Activated CD4-positive, alpha-beta memory T cell treated with anti-CD3 and anti-CD28 coated beads, Interleukin-2, amount 10 ng/mL, durations not matched to agents 7 days and 5 days (primary cell): ENCODE measurements at regions not wholly inside any gene's neighbourhood (a gene's known extent, or its start where the extent isn't known, plus 50 kb on each side); places are given as distances from the start of the nearest gene placed in this dataset.
"Not testable (repeated sequence)": the region's sequence is repeated elsewhere in the genome, so short reads cannot be mapped to it uniquely, and the experiment has no call there.

Experiments used
- CTCF ChIA-PET: fragments of 350-600 bp; sonication (Branson Sonifier 250); formaldehyde crosslinking; loops from one replicate; lab custom pipeline; 2021; ENCODE audit warnings: antibody characterized with exemption, inconsistent platforms; lab: Charles Lee
- POLR2A ChIA-PET: fragments of 350-600 bp; sonication (Branson Sonifier 250); formaldehyde crosslinking; loops from one replicate; lab custom pipeline; 2021; ENCODE audit warnings: antibody characterized with exemption; lab: Charles Lee
- DNase-seq: peaks from one replicate; pipeline ENCODE4 v3.0.0-alpha.2; 2020
- H3K27ac Mint-ChIP-seq: one replicate; pipeline ENCODE4 v1.8.0; 2021; ENCODE audit warnings: mild to moderate bottlenecking, mixed read lengths
- H3K27me3 Mint-ChIP-seq: one replicate; pipeline ENCODE4 v1.8.0; 2021; ENCODE audit warnings: mixed read lengths
- H3K36me3 Mint-ChIP-seq: one replicate; pipeline ENCODE4 v1.8.0; 2021; ENCODE audit warnings: low read depth, mixed read lengths
- H3K4me1 Mint-ChIP-seq: one replicate; pipeline ENCODE4 v1.8.0; 2021; ENCODE audit warnings: mixed read lengths
- H3K4me3 Mint-ChIP-seq: one replicate; pipeline ENCODE4 v1.8.0; 2021; ENCODE audit warnings: mild to moderate bottlenecking, mixed read lengths
- H3K9me3 Mint-ChIP-seq: one replicate; pipeline ENCODE4 v1.8.0; 2021; ENCODE audit warnings: mixed read lengths

DNA sequence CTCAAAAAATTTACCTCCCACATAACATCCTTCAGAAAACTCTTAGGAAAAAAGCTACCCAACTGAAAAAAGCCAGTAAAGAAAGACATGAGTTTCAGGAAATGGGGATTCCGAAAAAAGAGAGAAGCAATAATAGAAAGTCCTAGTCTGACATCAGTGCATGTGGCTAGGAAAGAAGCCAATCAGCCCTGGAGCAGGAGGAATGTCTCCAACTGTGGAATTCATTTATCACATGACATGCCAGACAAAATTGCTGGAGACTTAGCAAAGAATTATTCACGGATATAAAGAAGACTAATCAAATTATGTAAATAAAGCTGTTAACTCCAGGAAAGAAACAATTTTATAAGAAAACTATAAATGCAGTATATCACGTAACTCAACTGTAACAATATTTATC, 258.9 kb upstream of the RARB start:
- ChIA-PET POLR2A (no interaction called here), CTCF (no interaction called here)
- Mint-ChIP-seq H3K27ac (no peak overlapping the region), H3K36me3 (no peaks in the 10 kb centered on the region), H3K4me1 (no peaks in the 10 kb centered on the region), H3K27me3 (no peaks in the 10 kb centered on the region), H3K9me3 (no peaks in the 10 kb centered on the region), H3K4me3 (no peak overlapping the region)
- no peak for DNase-seq

DNA sequence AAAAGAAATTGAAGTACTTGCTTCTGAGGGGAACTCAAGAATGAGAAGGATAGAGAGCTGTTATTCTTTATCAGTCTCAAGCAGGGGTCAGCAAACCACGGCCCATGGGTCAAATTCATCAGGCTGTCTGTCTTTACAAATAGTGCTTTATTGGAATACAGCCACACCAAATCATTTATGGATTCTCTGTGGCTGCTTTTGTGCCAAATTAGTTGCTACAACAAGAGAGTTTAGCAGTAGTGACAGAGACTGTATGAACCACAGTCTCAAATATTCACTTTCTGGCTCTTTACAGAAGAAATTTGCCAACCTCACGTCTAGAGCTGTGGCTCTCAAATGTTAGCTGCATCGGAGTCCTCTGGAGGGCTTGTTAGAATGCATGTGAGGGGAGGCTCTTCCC, 258.0 kb upstream of the RARB start:
- no peak overlapping the region for H3K4me3 Mint-ChIP-seq
- ChIA-PET POLR2A (no interaction called here), CTCF (no interaction called here)
- H3K27ac Mint-ChIP-seq, result no peak overlapping the region
- no peaks in the 10 kb centered on the region for H3K27me3 Mint-ChIP-seq
- H3K9me3 Mint-ChIP-seq, result no peaks in the 10 kb centered on the region
- H3K36me3 Mint-ChIP-seq, result no peaks in the 10 kb centered on the region
- no peaks in the 10 kb centered on the region for H3K4me1 Mint-ChIP-seq
- DNase-seq, result no peak

GRCh38 chr3:25171118-25171807, 256.8 kb upstream of the RARB start:
- ChIA-PET CTCF (no interaction called here), POLR2A (no interaction called here)
- Mint-ChIP-seq H3K4me3 (no peak overlapping the region), H3K27ac (no peak overlapping the region), H3K4me1 (no peaks in the 10 kb centered on the region), H3K9me3 (no peaks in the 10 kb centered on the region), H3K36me3 (no peaks in the 10 kb centered on the region), H3K27me3 (no peaks in the 10 kb centered on the region)
- DNase-seq, result no peak

DNA sequence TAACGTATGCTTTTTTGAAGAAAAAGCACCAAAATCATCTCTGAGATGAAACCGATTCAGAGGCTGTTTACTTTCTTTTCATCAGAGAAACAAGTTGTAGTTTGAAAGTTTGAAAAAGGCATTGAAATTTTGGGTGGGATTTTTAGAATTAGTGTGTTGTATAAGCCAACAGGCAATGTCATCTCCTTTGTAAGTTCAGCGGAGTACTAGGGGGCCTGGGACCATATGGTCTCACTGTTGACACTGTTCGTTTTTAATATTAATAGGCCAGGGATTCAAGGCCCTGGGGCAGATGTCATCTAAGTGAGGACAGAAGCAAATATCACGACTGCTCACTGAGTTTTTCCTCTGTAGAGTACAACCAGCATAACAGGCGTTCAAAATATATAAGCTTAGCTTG, 256.2 kb upstream of the RARB start:
- ChIA-PET POLR2A (no interaction called here), CTCF (no interaction called here)
- H3K4me3 Mint-ChIP-seq, result no peak overlapping the region
- H3K36me3 Mint-ChIP-seq, result no peaks in the 10 kb centered on the region
- H3K27me3 Mint-ChIP-seq, result no peaks in the 10 kb centered on the region
- no peak for DNase-seq
- no peaks in the 10 kb centered on the region for H3K4me1 Mint-ChIP-seq
- H3K9me3 Mint-ChIP-seq, result no peaks in the 10 kb centered on the region
- H3K27ac Mint-ChIP-seq, result no peak overlapping the region

- no peaks in the 10 kb centered on the region for H3K27me3 Mint-ChIP-seq
- no peak for DNase-seq
- no peaks in the 10 kb centered on the region for H3K36me3 Mint-ChIP-seq
- H3K4me3 Mint-ChIP-seq, result no peak overlapping the region
- H3K27ac Mint-ChIP-seq, result no peak overlapping the region
- ChIA-PET CTCF (no interaction called here), POLR2A (no interaction called here)
- H3K9me3 Mint-ChIP-seq, result peaks cover 2% of the 10 kb centered on the region
- H3K4me1 Mint-ChIP-seq, result no peaks in the 10 kb centered on the region
Measured at GRCh38 chr3:25173606-25174005, 254.5 kb upstream of the RARB start.

DNA sequence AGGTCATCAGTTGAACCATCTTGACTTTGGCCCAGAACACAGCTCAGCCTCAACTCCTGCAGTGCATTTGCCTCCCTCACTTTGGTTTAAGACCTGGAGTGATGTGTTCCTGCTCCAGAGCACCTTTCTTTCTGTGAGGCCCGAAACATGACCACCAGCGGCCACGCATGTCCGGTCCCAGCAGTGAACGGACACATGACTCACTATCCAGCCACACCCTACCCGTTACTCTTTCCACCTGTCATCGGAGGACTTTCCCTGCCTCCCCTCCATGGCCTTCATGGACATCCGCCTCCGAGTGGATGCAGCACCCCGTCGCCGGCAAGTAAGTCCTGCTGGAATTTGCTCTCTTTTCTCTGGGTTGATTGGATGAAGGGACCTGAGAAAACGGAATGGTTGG, 253.8 kb upstream of the RARB start:
- Mint-ChIP-seq H3K27ac (no peak overlapping the region), H3K9me3 (peaks cover 2% of the 10 kb centered on the region), H3K4me3 (no peak overlapping the region), H3K27me3 (no peaks in the 10 kb centered on the region), H3K4me1 (no peaks in the 10 kb centered on the region), H3K36me3 (no peaks in the 10 kb centered on the region)
- POLR2A ChIA-PET, result no interaction called here
- no peak for DNase-seq
- CTCF ChIA-PET, result no interaction called here

GRCh38 chr3:25177041-25177440, 251.0 kb upstream of the RARB start:
- CTCF ChIA-PET, result no interaction called here
- H3K4me1 Mint-ChIP-seq, result no peaks in the 10 kb centered on the region
- POLR2A ChIA-PET, result no interaction called here
- H3K36me3 Mint-ChIP-seq, result no peaks in the 10 kb centered on the region
- no peak for DNase-seq
- H3K9me3 Mint-ChIP-seq, result peaks cover 5% of the 10 kb centered on the region
- no peak overlapping the region for H3K27ac Mint-ChIP-seq
- no peak overlapping the region for H3K4me3 Mint-ChIP-seq
- no peaks in the 10 kb centered on the region for H3K27me3 Mint-ChIP-seq

DNA sequence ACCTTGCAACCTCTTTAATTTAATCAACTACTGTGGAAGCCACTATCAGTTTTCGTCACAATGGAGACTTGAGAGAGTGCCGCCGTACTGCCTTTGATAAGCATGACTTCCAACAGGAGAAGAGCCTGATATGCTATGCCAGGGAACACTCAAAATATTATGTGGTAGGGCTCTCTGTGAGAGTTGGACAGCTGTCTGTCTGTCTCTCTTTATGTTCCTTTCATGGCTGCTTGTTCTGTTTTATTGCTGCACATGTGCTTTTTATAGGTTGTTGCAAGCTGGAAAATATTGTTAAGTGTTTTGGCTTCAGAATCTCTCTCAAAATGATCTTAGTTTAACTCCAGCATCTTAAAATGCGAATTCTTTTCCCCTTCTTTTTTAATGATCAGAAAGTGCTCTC, 249.4 kb upstream of the RARB start:
- Mint-ChIP-seq H3K27me3 (no peaks in the 10 kb centered on the region), H3K4me3 (no peak overlapping the region), H3K9me3 (peaks cover 5% of the 10 kb centered on the region), H3K36me3 (no peaks in the 10 kb centered on the region), H3K27ac (no peak overlapping the region), H3K4me1 (no peaks in the 10 kb centered on the region)
- CTCF ChIA-PET, result no interaction called here
- POLR2A ChIA-PET, result no interaction called here
- DNase-seq, result no peak

- Mint-ChIP-seq H3K4me1 (no peaks in the 10 kb centered on the region), H3K27ac (no peak overlapping the region), H3K36me3 (no peaks in the 10 kb centered on the region), H3K27me3 (no peaks in the 10 kb centered on the region), H3K4me3 (no peak overlapping the region), H3K9me3 (peaks cover 5% of the 10 kb centered on the region)
- POLR2A ChIA-PET, result no interaction called here
- CTCF ChIA-PET, result no interaction called here
- no peak for DNase-seq
Measured at GRCh38 chr3:25181096-25181495, 247.0 kb upstream of the RARB start.

DNA sequence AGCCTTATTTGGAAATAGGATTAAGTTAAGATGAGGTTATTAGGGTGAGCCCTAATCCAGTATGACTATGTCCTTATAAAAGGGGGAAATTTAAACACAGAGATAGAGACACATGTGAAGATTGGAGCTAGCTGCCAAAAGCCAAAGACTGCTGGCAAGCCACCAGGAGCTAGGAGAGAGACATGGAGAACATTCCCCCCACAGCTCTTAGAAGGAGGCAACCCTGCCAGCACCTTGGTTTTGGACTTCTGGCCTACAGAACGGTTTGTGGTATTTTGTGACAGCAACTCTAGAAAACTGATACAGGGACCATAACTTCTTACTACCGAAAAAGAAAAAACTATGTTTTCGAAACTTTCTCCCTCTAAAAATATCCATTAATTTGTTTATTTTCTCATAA, 245.3 kb upstream of the RARB start:
- no peak overlapping the region for H3K27ac Mint-ChIP-seq
- ChIA-PET POLR2A (no interaction called here), CTCF (no interaction called here)
- H3K4me3 Mint-ChIP-seq, result no peak overlapping the region
- no peaks in the 10 kb centered on the region for H3K36me3 Mint-ChIP-seq
- no peaks in the 10 kb centered on the region for H3K27me3 Mint-ChIP-seq
- no peaks in the 10 kb centered on the region for H3K4me1 Mint-ChIP-seq
- DNase-seq, result no peak
- peaks cover 2% of the 10 kb centered on the region for H3K9me3 Mint-ChIP-seq

- DNase-seq, result no peak
- Mint-ChIP-seq H3K36me3 (no peaks in the 10 kb centered on the region), H3K27ac (no peak overlapping the region), H3K4me3 (no peak overlapping the region), H3K9me3 (peaks cover 2% of the 10 kb centered on the region), H3K4me1 (no peaks in the 10 kb centered on the region), H3K27me3 (no peaks in the 10 kb centered on the region)
- ChIA-PET POLR2A (no interaction called here), CTCF (no interaction called here)
Measured at GRCh38 chr3:25184641-25185250, 243.3 kb upstream of the RARB start.

- no peak for DNase-seq
- H3K36me3 Mint-ChIP-seq, result no peaks in the 10 kb centered on the region
- no peaks in the 10 kb centered on the region for H3K27me3 Mint-ChIP-seq
- peaks cover 2% of the 10 kb centered on the region for H3K9me3 Mint-ChIP-seq
- H3K27ac Mint-ChIP-seq, result no peak overlapping the region
- H3K4me3 Mint-ChIP-seq, result no peak overlapping the region
- H3K4me1 Mint-ChIP-seq, result no peaks in the 10 kb centered on the region
- ChIA-PET POLR2A (no interaction called here), CTCF (no interaction called here)
Measured at GRCh38 chr3:25191673-25192072, 236.4 kb upstream of the RARB start.

DNA sequence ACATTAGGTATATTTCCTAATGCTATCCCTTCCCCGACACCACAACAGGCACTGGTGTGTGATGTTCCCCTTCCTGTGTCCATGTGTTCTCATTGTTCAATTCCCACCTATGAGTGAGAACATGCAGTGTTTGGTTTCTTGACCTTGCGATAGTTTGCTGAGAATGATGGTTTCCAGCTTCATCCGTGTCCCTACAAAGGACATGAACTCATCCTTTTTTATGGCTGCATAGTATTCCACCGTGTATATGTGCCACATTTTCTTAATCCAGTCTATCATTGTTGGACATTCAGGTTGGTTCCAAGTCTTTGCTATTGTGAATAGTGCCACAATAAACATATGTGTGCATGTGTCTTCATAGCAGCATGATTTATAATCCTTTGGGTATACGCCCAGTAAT, 228.5 kb upstream of the RARB start:
- CTCF ChIA-PET, POLR2A ChIA-PET, H3K27me3 Mint-ChIP-seq: not testable (repeated sequence)

DNA sequence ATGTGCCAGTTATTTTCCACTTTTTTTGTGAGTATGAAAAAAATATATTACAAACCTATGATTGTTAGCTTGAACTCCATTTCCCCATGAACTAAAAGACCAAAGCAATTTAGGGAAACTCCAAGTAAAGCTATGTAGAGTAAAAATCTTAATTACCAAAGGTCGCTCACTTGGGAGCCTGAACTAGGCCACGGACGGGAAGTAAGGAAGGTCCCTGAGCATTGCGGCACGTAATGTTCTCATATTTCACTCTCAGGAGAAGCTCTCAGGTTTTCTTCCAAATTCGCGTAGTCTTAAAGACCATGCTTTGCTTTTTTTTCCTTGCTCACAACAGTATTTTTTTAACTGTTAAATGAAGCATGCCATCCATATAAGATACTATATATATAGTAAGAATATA, 215.3 kb upstream of the RARB start:
- no peak overlapping the region for H3K4me3 Mint-ChIP-seq
- H3K9me3 Mint-ChIP-seq, result no peaks in the 10 kb centered on the region
- no peak for DNase-seq
- H3K27me3 Mint-ChIP-seq, result no peaks in the 10 kb centered on the region
- no peak overlapping the region for H3K27ac Mint-ChIP-seq
- no peaks in the 10 kb centered on the region for H3K4me1 Mint-ChIP-seq
- POLR2A ChIA-PET, result no interaction called here
- no peaks in the 10 kb centered on the region for H3K36me3 Mint-ChIP-seq
- CTCF ChIA-PET, result no interaction called here

More for the DNA sequence above, 228.5 kb upstream of the RARB start:
- not testable (repeated sequence) for H3K27ac Mint-ChIP-seq, DNase-seq, H3K4me1 Mint-ChIP-seq, H3K36me3 Mint-ChIP-seq, H3K9me3 Mint-ChIP-seq, H3K4me3 Mint-ChIP-seq
